ENCODE measurements at regions not wholly inside any gene's neighbourhood (a gene's known extent, or its start where the extent isn't known, plus 50 kb on each side); places are given as distances from the start of the nearest gene placed in this dataset.

- Histone ChIP-seq H3K36me3 (ENCODE audit: control insufficient read depth, low read length) (no peaks in the 10 kb centered on the region), H3K27ac (ENCODE audit: low read depth, low read length) (no peak overlapping the region), H3F3A (ENCODE audit: control insufficient read depth, insufficient read depth) (no peaks in the 10 kb centered on the region), H3K9me3 (ENCODE audit: control insufficient read depth, insufficient read depth, low read length) (no peaks in the 10 kb centered on the region), H3K9me2 (replicated peaks; ENCODE audit: control insufficient read depth, low read length) (no peaks in the 10 kb centered on the region), H3K4me1 (ENCODE audit: control insufficient read depth, low read length) (no peaks in the 10 kb centered on the region), H3K4me2 (ENCODE audit: low read length) (no peak overlapping the region), H3K4me3 (ENCODE audit: low read length) (no peak overlapping the region), H4K20me1 (ENCODE audit: control insufficient read depth, insufficient read depth, low read depth, low read length) (no peaks in the 10 kb centered on the region), H3K27me3 (ENCODE audit: control insufficient read depth, low read length) (0 out of 2 replicates have a peak, but pooled peaks cover 2% of the 10 kb centered on the region), H3K79me2 (ENCODE audit: control insufficient read depth, low read length) (no peaks in the 10 kb centered on the region)
- TF ChIP-seq CTCF (IDR thresholded peaks at IDR 0.05; ENCODE audit: low read depth, low read length, poor library complexity, severe bottlenecking) (no peak), EZH2phosphoT487 (IDR thresholded peaks at IDR 0.05; ENCODE audit: borderline replicate concordance, low read length) (no peak)
Observed at GRCh38 chr6:74319292-74319691, 623.3 kb downstream of the CD109 start.

- Histone ChIP-seq H3F3A (ENCODE audit: control insufficient read depth, insufficient read depth) (no peaks in the 10 kb centered on the region), H3K9me2 (replicated peaks; ENCODE audit: control insufficient read depth, low read length) (no peaks in the 10 kb centered on the region), H4K20me1 (ENCODE audit: control insufficient read depth, insufficient read depth, low read depth, low read length) (no peaks in the 10 kb centered on the region), H3K79me2 (ENCODE audit: control insufficient read depth, low read length) (no peaks in the 10 kb centered on the region), H3K4me2 (ENCODE audit: low read length) (no peak overlapping the region), H3K27ac (ENCODE audit: low read depth, low read length) (no peak overlapping the region), H3K4me1 (ENCODE audit: control insufficient read depth, low read length) (no peaks in the 10 kb centered on the region), H3K9me3 (ENCODE audit: control insufficient read depth, insufficient read depth, low read length) (no peaks in the 10 kb centered on the region), H3K27me3 (ENCODE audit: control insufficient read depth, low read length) (0 out of 2 replicates have a peak, but pooled peaks cover 3% of the 10 kb centered on the region), H3K4me3 (ENCODE audit: low read length) (no peak overlapping the region), H3K36me3 (ENCODE audit: control insufficient read depth, low read length) (no peaks in the 10 kb centered on the region)
- TF ChIP-seq EZH2phosphoT487 (IDR thresholded peaks at IDR 0.05; ENCODE audit: borderline replicate concordance, low read length), result no peak
- TF ChIP-seq CTCF (IDR thresholded peaks at IDR 0.05; ENCODE audit: low read depth, low read length, poor library complexity, severe bottlenecking), result no peak
Observed at GRCh38 chr6:74318738-74319137, 622.7 kb downstream of the CD109 start.

- no peak overlapping the region for H3K4me3 ChIP-seq (ENCODE audit: low read length)
- no peak overlapping the region for H3K4me2 ChIP-seq (ENCODE audit: low read length)
- H3K27me3 ChIP-seq (ENCODE audit: control insufficient read depth, low read length), result 0 out of 2 replicates have a peak, but pooled peaks cover 3% of the 10 kb centered on the region
- H3K9me2 ChIP-seq (replicated peaks; ENCODE audit: control insufficient read depth, low read length), result no peaks in the 10 kb centered on the region
- H4K20me1 ChIP-seq (ENCODE audit: control insufficient read depth, insufficient read depth, low read depth, low read length), result no peaks in the 10 kb centered on the region
- no peaks in the 10 kb centered on the region for H3K36me3 ChIP-seq (ENCODE audit: control insufficient read depth, low read length)
- H3K79me2 ChIP-seq (ENCODE audit: control insufficient read depth, low read length), result no peaks in the 10 kb centered on the region
- TF ChIP-seq EZH2phosphoT487 (IDR thresholded peaks at IDR 0.05; ENCODE audit: borderline replicate concordance, low read length) (no peak), CTCF (IDR thresholded peaks at IDR 0.05; ENCODE audit: low read depth, low read length, poor library complexity, severe bottlenecking) (no peak)
- H3K4me1 ChIP-seq (ENCODE audit: control insufficient read depth, low read length), result no peaks in the 10 kb centered on the region
- H3K9me3 ChIP-seq (ENCODE audit: control insufficient read depth, insufficient read depth, low read length), result no peaks in the 10 kb centered on the region
- H3F3A ChIP-seq (ENCODE audit: control insufficient read depth, insufficient read depth), result no peaks in the 10 kb centered on the region
- H3K27ac ChIP-seq (ENCODE audit: low read depth, low read length), result no peak overlapping the region
Observed at GRCh38 chr6:74312081-74312480, 616.1 kb downstream of the CD109 start.
